Adrenal gland (tissue), 9 donors: ENCODE measurements at regions not wholly inside any gene's neighbourhood (a gene's known extent, or its start where the extent isn't known, plus 50 kb on each side); places are given as distances from the start of the nearest gene placed in this dataset.

Experiments
- DNase-seq, 7 donors: peaks; one replicate each; pipeline ENCODE4 v3.0.0-alpha.2; 2019 to 2020
- H3K27ac ChIP-seq, 5 donors: fragments of 200-600 bp; sonication (generic) in 4 of 5; 1 replicate in 3 of 5; 2 replicates in 2 of 5; pipeline versions ENCODE4 v1.5.1 to v1.8.0; 2016 to 2020; ENCODE audit warnings: mild to moderate bottlenecking in 1 of 5
- H3K27me3 ChIP-seq: fragments of 200-600 bp; 2 replicates; pipeline ENCODE4 v1.8.0; 2021
- H3K36me3 ChIP-seq, 2 donors: fragments of 200-600 bp; replicated peaks in 1 of 2; 1 replicate in 1 of 2; 2 replicates in 1 of 2; pipeline versions ENCODE4 v1.5.1 to v1.8.0; 2018 to 2022
- H3K4me1 ChIP-seq, 2 donors: fragments of 200-600 bp; replicated peaks in 1 of 2; 1 replicate in 1 of 2; 2 replicates in 1 of 2; pipeline versions ENCODE4 v1.5.1 to v1.8.0; 2018 to 2021
- H3K4me3 ChIP-seq, 4 donors: fragments of 200-600 bp; sonication (generic) in 3 of 4; one replicate each; pipeline ENCODE4 v1.5.1; 2016 to 2018
- H3K9me3 ChIP-seq, 3 donors: fragments of 200-600 bp; sonication (generic) in 1 of 3; replicated peaks in 1 of 3; 1 replicate in 2 of 3; 2 replicates in 1 of 3; pipeline versions ENCODE4 v1.5.1 to v1.8.0; 2016 to 2021
- POLR2A ChIP-seq, 2 donors: fragments of 450-650 bp; IDR thresholded peaks; one replicate each; pipeline ENCODE4 v1.6.1; 2017; ENCODE audit warnings: antibody characterized with exemption in 2 of 2, mild to moderate bottlenecking in 2 of 2, moderate library complexity in 1 of 2
- WGBS, 4 donors: extraction: QIAGEN DNeasy Blood & Tissue Kit in 2 of 4; methylation state at CpG; one replicate each; pipeline versions ENCODE4 v1.1.5 to v1.1.7; 2013 to 2017; 5-methylcytosine and 5-hydroxymethylcytosine counted together
- intact Hi-C, 2 donors: fragments of 100-400 bp; cut with DNase I; formaldehyde crosslinking; loops; one replicate each; pipeline versions ENCODE4 v1.14.1 to v1.15.0; 2022 to 2023
- TF ChIP-seq, protein P1 (sequence below), 6 experiments: fragments of 450-650 bp in 4 of 6; fragments of 200-600 bp in 2 of 6; sonication (generic) in 1 of 6; IDR thresholded peaks; 1 replicate in 5 of 6; 2 replicates in 1 of 6; pipeline versions ENCODE4 v1.5.1 to v1.8.0; 2016 to 2021; ENCODE audit warnings: antibody characterized with exemption in 6 of 6, mild to moderate bottlenecking in 2 of 6, moderate library complexity in 1 of 6
- donor health status: healthy with polysubstance abuse.
- donor health status: Bipolar disorder and iron deficiency.
- donor health status: DM: yes; HTN: yes; CAD: no.
- donor health status: DM: no; HTN: no; CAD: no.
- donor health status: DM: no; HTN: no; CAD: no.

GRCh38 chr11:128089962-128090361 is 497.4 kb downstream of the ETS1 start:
- H3K36me3 ChIP-seq = no peaks in the 10 kb centered on the region
- no peak overlapping the region for H3K4me3 ChIP-seq
- no peaks in the 10 kb centered on the region for H3K4me1 ChIP-seq
- H3K27me3 ChIP-seq = no peaks in the 10 kb centered on the region
- no peak overlapping the region for H3K27ac ChIP-seq
- 71 to 92% (median 85%) methylated on average over 1 of the region's 1 CpG for WGBS, 4 donors
- TF ChIP-seq POLR2A (IDR thresholded peaks at IDR 0.05) = no peak
- TF ChIP-seq, protein P1, sequence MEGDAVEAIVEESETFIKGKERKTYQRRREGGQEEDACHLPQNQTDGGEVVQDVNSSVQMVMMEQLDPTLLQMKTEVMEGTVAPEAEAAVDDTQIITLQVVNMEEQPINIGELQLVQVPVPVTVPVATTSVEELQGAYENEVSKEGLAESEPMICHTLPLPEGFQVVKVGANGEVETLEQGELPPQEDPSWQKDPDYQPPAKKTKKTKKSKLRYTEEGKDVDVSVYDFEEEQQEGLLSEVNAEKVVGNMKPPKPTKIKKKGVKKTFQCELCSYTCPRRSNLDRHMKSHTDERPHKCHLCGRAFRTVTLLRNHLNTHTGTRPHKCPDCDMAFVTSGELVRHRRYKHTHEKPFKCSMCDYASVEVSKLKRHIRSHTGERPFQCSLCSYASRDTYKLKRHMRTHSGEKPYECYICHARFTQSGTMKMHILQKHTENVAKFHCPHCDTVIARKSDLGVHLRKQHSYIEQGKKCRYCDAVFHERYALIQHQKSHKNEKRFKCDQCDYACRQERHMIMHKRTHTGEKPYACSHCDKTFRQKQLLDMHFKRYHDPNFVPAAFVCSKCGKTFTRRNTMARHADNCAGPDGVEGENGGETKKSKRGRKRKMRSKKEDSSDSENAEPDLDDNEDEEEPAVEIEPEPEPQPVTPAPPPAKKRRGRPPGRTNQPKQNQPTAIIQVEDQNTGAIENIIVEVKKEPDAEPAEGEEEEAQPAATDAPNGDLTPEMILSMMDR (IDR thresholded peaks at IDR 0.05) = no peak
- no peak for DNase-seq
- H3K9me3 ChIP-seq = no peaks in the 10 kb centered on the region
- intact Hi-C loops = no loop called here

DNA sequence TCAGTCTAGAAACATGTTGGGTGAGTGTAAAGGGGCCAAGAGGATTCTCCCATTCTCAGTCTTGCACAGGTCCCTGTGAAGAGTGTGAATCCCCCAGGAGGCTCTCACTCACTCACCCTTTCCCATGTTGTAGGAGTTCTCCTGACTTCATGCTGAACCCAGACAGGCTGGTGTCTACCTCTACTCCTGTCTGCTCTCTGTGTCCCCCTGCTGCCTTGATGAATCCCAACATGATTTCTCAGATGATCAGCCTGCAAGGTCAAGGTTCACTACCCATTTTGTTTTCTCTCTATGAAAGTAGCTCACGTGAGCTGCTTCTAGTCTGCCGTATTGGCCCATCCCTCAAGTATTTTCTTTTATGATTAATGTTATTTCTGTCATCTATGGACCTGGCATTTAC is 500.6 kb downstream of the ETS1 start:
- intact Hi-C loops = no loop called here
- H3K4me3 ChIP-seq = no peak overlapping the region
- DNase-seq = no peak
- no peaks in the 10 kb centered on the region for H3K4me1 ChIP-seq
- H3K27ac ChIP-seq = no peak overlapping the region
- no peaks in the 10 kb centered on the region for H3K27me3 ChIP-seq
- H3K36me3 ChIP-seq = no peaks in the 10 kb centered on the region
- H3K9me3 ChIP-seq = no peaks in the 10 kb centered on the region
- TF ChIP-seq, protein P1 (IDR thresholded peaks at IDR 0.05) = no peak
- TF ChIP-seq POLR2A (IDR thresholded peaks at IDR 0.05) = no peak
- WGBS, 4 donors = 74 to 87% (median 80%) methylated on average over 2 of the region's 2 CpGs

- WGBS, 4 donors = 0 to 63% (median 0%) methylated on average over 1 of the region's 1 CpG
- H3K4me1 ChIP-seq = no peaks in the 10 kb centered on the region
Observed at GRCh38 chr11:128085276-128085675, 502.1 kb downstream of the ETS1 start.

GRCh38 chr11:128082574-128082973 is 504.8 kb downstream of the ETS1 start:
- no peak for TF ChIP-seq POLR2A (IDR thresholded peaks at IDR 0.05)
- TF ChIP-seq, protein P1 (IDR thresholded peaks at IDR 0.05) = no peak
- 59 to 69% (median 65%) methylated on average over 2 of the region's 2 CpGs for WGBS, 4 donors
- H3K4me1 ChIP-seq = no peaks in the 10 kb centered on the region
- no peaks in the 10 kb centered on the region for H3K27me3 ChIP-seq
- no peak for DNase-seq
- H3K36me3 ChIP-seq = no peaks in the 10 kb centered on the region
- no peak overlapping the region for H3K4me3 ChIP-seq
- no peak overlapping the region for H3K27ac ChIP-seq
- no peaks in the 10 kb centered on the region for H3K9me3 ChIP-seq
- intact Hi-C loops = no loop called here

More at GRCh38 chr11:128085276-128085675, 502.1 kb downstream of the ETS1 start:
- H3K27me3 ChIP-seq = no peaks in the 10 kb centered on the region
- intact Hi-C loops = no loop called here
- no peaks in the 10 kb centered on the region for H3K9me3 ChIP-seq
- H3K27ac ChIP-seq = no peak overlapping the region
- H3K36me3 ChIP-seq = no peaks in the 10 kb centered on the region
- no peak for DNase-seq
- TF ChIP-seq POLR2A (IDR thresholded peaks at IDR 0.05) = no peak
- TF ChIP-seq, protein P1 (IDR thresholded peaks at IDR 0.05) = no peak
- no peak overlapping the region for H3K4me3 ChIP-seq
